H9 (cell line): ENCODE measurements at regions not wholly inside any gene's neighbourhood (a gene's known extent, or its start where the extent isn't known, plus 50 kb on each side); places are given as distances from the start of the nearest gene placed in this dataset.

ENCODE experiments used
- DNase-seq: peaks from one replicate; pipeline ENCODE4 v3.0.0-alpha.2; 2017
- H2AFZ ChIP-seq: one replicate; pipeline ENCODE4 v1.6.1; 2013; ENCODE audit warnings: mild to moderate bottlenecking, low read length, control low read depth, moderate library complexity
- H2AK5ac ChIP-seq: 2 replicates; pipeline ENCODE4 v1.6.1; 2013; ENCODE audit warnings: low read length, control low read depth, mixed read lengths; ENCODE audit not compliant: insufficient read length
- H2BK120ac ChIP-seq: one replicate; pipeline ENCODE4 v1.6.1; 2013; ENCODE audit warnings: low read depth, mild to moderate bottlenecking, low read length, control low read depth, inconsistent platforms; ENCODE audit not compliant: poor library complexity, severe bottlenecking
- H2BK12ac ChIP-seq: 2 replicates; pipeline ENCODE4 v1.6.1; 2013; ENCODE audit warnings: low read length, control low read depth, mixed read lengths, low read depth; ENCODE audit not compliant: insufficient read length
- H2BK15ac ChIP-seq: 2 replicates; pipeline ENCODE4 v1.6.1; 2013; ENCODE audit warnings: low read depth, low read length, control low read depth
- H2BK20ac ChIP-seq: one replicate; pipeline ENCODE4 v1.6.1; 2013; ENCODE audit warnings: low read depth, mild to moderate bottlenecking, low read length, control low read depth, inconsistent platforms; ENCODE audit not compliant: poor library complexity, severe bottlenecking
- H2BK5ac ChIP-seq: 2 replicates; pipeline ENCODE4 v1.6.1; 2013; ENCODE audit warnings: low read length, control low read depth, mixed read lengths; ENCODE audit not compliant: insufficient read length
- H3K14ac ChIP-seq: 2 replicates; pipeline ENCODE4 v1.6.1; 2013; ENCODE audit warnings: low read length, control low read depth; ENCODE audit not compliant: insufficient read depth
- H3K18ac ChIP-seq: 2 replicates; pipeline ENCODE4 v1.6.1; 2013; ENCODE audit warnings: low read depth, mild to moderate bottlenecking, mixed read lengths, low read length, control low read depth; ENCODE audit not compliant: insufficient read length
- H3K23ac ChIP-seq: 2 replicates; pipeline ENCODE4 v1.6.1; 2013; ENCODE audit warnings: low read length, control low read depth, mixed read lengths, low read depth; ENCODE audit not compliant: insufficient read length
- H3K23me2 ChIP-seq: 2 replicates; pipeline ENCODE4 v1.6.1; 2013; ENCODE audit warnings: low read depth, mild to moderate bottlenecking, mixed read lengths, low read length, control low read depth; ENCODE audit not compliant: insufficient read length, poor library complexity, severe bottlenecking
- H3K27ac ChIP-seq: 2 replicates; pipeline ENCODE4 v1.5.1; 2013; ENCODE audit warnings: low read length, control low read depth, mixed read lengths, low read depth; ENCODE audit not compliant: insufficient read length
- H3K27me3 ChIP-seq: 2 replicates; pipeline ENCODE4 v1.6.1; 2013; ENCODE audit warnings: low read length, control low read depth, inconsistent platforms; ENCODE audit not compliant: insufficient read depth
- H3K4ac ChIP-seq: 2 replicates; pipeline ENCODE4 v1.6.1; 2013; ENCODE audit warnings: low read depth, mild to moderate bottlenecking, control low read depth, inconsistent platforms, low read length, moderate library complexity
- H3K4me1 ChIP-seq: 2 replicates; pipeline ENCODE4 v1.6.1; 2013; ENCODE audit warnings: low read length, control low read depth, inconsistent platforms; ENCODE audit not compliant: insufficient read depth
- H3K4me2 ChIP-seq: 2 replicates; pipeline ENCODE4 v1.6.1; 2013; ENCODE audit warnings: low read length, control low read depth, mixed read lengths; ENCODE audit not compliant: insufficient read length, insufficient read depth
- H3K56ac ChIP-seq: 2 replicates; pipeline ENCODE4 v1.6.1; 2013; ENCODE audit warnings: low read depth, mild to moderate bottlenecking, mixed read lengths, low read length, control low read depth; ENCODE audit not compliant: insufficient read length
- H3K79me1 ChIP-seq: 2 replicates; pipeline ENCODE4 v1.6.1; 2013; ENCODE audit warnings: low read depth, mild to moderate bottlenecking, moderate library complexity, low read length, control low read depth, inconsistent platforms; ENCODE audit not compliant: insufficient read depth, poor library complexity, severe bottlenecking
- H3K79me2 ChIP-seq: 2 replicates; pipeline ENCODE4 v1.6.1; 2013; ENCODE audit warnings: low read length, control low read depth, inconsistent platforms; ENCODE audit not compliant: insufficient read depth
- H3K9ac ChIP-seq: 2 replicates; pipeline ENCODE4 v1.6.1; 2013; ENCODE audit warnings: low read length, control low read depth, mixed read lengths; ENCODE audit not compliant: insufficient read length; ENCODE audit errors: extremely low read depth
- H3K9me3 ChIP-seq: one replicate; pipeline ENCODE4 v1.6.1; 2013; ENCODE audit warnings: low read depth, low read length, inconsistent platforms; ENCODE audit not compliant: control insufficient read depth
- H3T11ph ChIP-seq: one replicate; pipeline ENCODE4 v1.6.1; 2013; ENCODE audit warnings: mild to moderate bottlenecking, low read length, control low read depth, inconsistent platforms
- H4K20me1 ChIP-seq: one replicate; pipeline ENCODE4 v1.6.1; 2013; ENCODE audit not compliant: control insufficient read depth, insufficient read length, insufficient read depth
- H4K5ac ChIP-seq: 2 replicates; pipeline ENCODE4 v1.6.1; 2013; ENCODE audit warnings: low read depth, mild to moderate bottlenecking, mixed read lengths, low read length, control low read depth; ENCODE audit not compliant: insufficient read length
- H4K8ac ChIP-seq: replicated peaks from 2 replicates; pipeline ENCODE4 v1.6.1; 2013; ENCODE audit warnings: low read length, control low read depth, mixed read lengths, low read depth; ENCODE audit not compliant: insufficient read length
- H4K91ac ChIP-seq: 2 replicates; pipeline ENCODE4 v1.6.1; 2013; ENCODE audit warnings: low read depth, mild to moderate bottlenecking, moderate library complexity, mixed read lengths, low read length, control low read depth; ENCODE audit not compliant: insufficient read length
- H3K27ac Mint-ChIP-seq, 3 experiments: 2 replicates in 2 of 3; 3 replicates in 1 of 3; pipeline ENCODE4 v1.8.0; 2020 to 2021; ENCODE audit warnings: mixed read lengths in 3 of 3, mild to moderate bottlenecking in 1 of 3, moderate library complexity in 1 of 3
- H3K27me3 Mint-ChIP-seq: 2 replicates; pipeline ENCODE4 v1.8.0; 2021; ENCODE audit warnings: low read depth, mild to moderate bottlenecking, moderate library complexity, mixed read lengths
- H3K36me3 Mint-ChIP-seq, 3 experiments: 2 replicates in 2 of 3; 3 replicates in 1 of 3; pipeline ENCODE4 v1.8.0; 2020 to 2021; ENCODE audit warnings: low read depth in 3 of 3, mixed read lengths in 3 of 3; ENCODE audit not compliant: insufficient read depth in 1 of 3
- H3K4me1 Mint-ChIP-seq, 2 experiments: 2 replicates each; pipeline ENCODE4 v1.8.0; 2020; ENCODE audit warnings: mixed read lengths in 2 of 2
- H3K4me3 Mint-ChIP-seq, 2 experiments: 2 replicates in 1 of 2; 3 replicates in 1 of 2; pipeline ENCODE4 v1.8.0; 2020 to 2021; ENCODE audit warnings: mild to moderate bottlenecking in 2 of 2, mixed read lengths in 2 of 2, moderate library complexity in 1 of 2
- H3K9me3 Mint-ChIP-seq, 2 experiments: 2 replicates in 1 of 2; 3 replicates in 1 of 2; pipeline ENCODE4 v1.8.0; 2020; ENCODE audit warnings: mild to moderate bottlenecking in 2 of 2, mixed read lengths in 2 of 2, moderate library complexity in 1 of 2
- CTCF ChIP-seq: fragments of 200-600 bp; sonication (generic); conservative IDR thresholded peaks from 3 replicates; pipeline ENCODE4 v1.8.0; 2021; ENCODE audit warnings: antibody characterized with exemption, mild to moderate bottlenecking
- WGBS: extraction: QIAGEN DNeasy Blood & Tissue Kit; methylation state at CpG from one replicate; pipeline ENCODE4 v1.1.7; 2013; ENCODE audit warnings: missing lambda C conversion rate, low lambda C conversion rate, mixed read lengths; ENCODE audit not compliant: insufficient read length; ENCODE audit errors: extremely low coverage; 5-methylcytosine and 5-hydroxymethylcytosine counted together

- Histone ChIP-seq H4K91ac (no peak overlapping the region), H2BK20ac (no peak overlapping the region), H3K18ac (no peak overlapping the region), H2BK5ac (no peak overlapping the region), H3K23ac (no peak overlapping the region), H3K56ac (no peak overlapping the region), H2AK5ac (no peak overlapping the region), H4K20me1 (no peaks in the 10 kb centered on the region), H3K9ac (no peak overlapping the region), H2BK12ac (no peak overlapping the region), H3K4me2 (no peak overlapping the region), H3T11ph (no peak overlapping the region), H3K79me2 (no peaks in the 10 kb centered on the region), H3K14ac (no peak overlapping the region), H4K5ac (no peak overlapping the region), H2BK15ac (no peak overlapping the region), H4K8ac (no peak overlapping the region), H3K79me1 (no peaks in the 10 kb centered on the region), H3K23me2 (no peaks in the 10 kb centered on the region), H3K27me3 (no peaks in the 10 kb centered on the region), H2BK120ac (no peak overlapping the region), H3K27ac (no peak overlapping the region), H3K4me1 (no peaks in the 10 kb centered on the region), H2AFZ (no peak overlapping the region), H3K9me3 (no peaks in the 10 kb centered on the region), H3K4ac (no peak overlapping the region)
- Mint-ChIP-seq H3K36me3 (peaks cover 0 to 18% (median 1%) of the 10 kb centered on the region in 3 experiments; a peak in 4 of 7 replicates), H3K27ac (no peak overlapping the region), H3K27me3 (peaks cover 2% of the 10 kb centered on the region; the same call in 1 of the 2 replicates), H3K4me1 (no peaks in the 10 kb centered on the region), H3K4me3 (no peak overlapping the region), H3K9me3 (peaks cover 12 to 13% of the 10 kb centered on the region in 2 experiments)
- no CpG with 5 or more reads among the region's 2 CpGs for WGBS
- TF ChIP-seq CTCF: no peak
- DNase-seq: no peak
These were observed 203.6 kb upstream of the COPS8 start for GRCh38 chr2:236882074-236882473.
